Retinal pigment epithelial cell (primary cell): ENCODE measurements at regions not wholly inside any gene's neighbourhood (a gene's known extent, or its start where the extent isn't known, plus 50 kb on each side); places are given as distances from the start of the nearest gene placed in this dataset.

Experiments
- DNase-seq: peaks from one replicate; pipeline ENCODE4 v3.0.0-alpha.2; 2010; ENCODE audit warnings: low read depth
- H3K4me3 ChIP-seq: 2 replicates; pipeline ENCODE4 v1.5.1; 2011; ENCODE audit warnings: mild to moderate bottlenecking, low read length, control low read depth, moderate library complexity
- CTCF ChIP-seq: conservative IDR thresholded peaks from 2 replicates; pipeline ENCODE4 v1.5.1; 2011; ENCODE audit warnings: low read depth, low read length, control low read depth, inconsistent platforms

- DNase-seq, result no peak
- no peak for TF ChIP-seq CTCF
- H3K4me3 ChIP-seq, result no peak overlapping the region
Measured at GRCh38 chr3:25097023-25097422, 331.0 kb upstream of the RARB start.

GRCh38 chr3:25099666-25100065, 328.4 kb upstream of the RARB start:
- no peak for DNase-seq
- no peak overlapping the region for H3K4me3 ChIP-seq
- no peak for TF ChIP-seq CTCF

GRCh38 chr3:25103391-25103790, 324.7 kb upstream of the RARB start:
- no peak for TF ChIP-seq CTCF
- DNase-seq, result no peak

GRCh38 chr3:25107918-25108617, 320.0 kb upstream of the RARB start:
- DNase-seq, result no peak
- H3K4me3 ChIP-seq, result no peak overlapping the region
- TF ChIP-seq CTCF, result no peak

More at GRCh38 chr3:25103391-25103790, 324.7 kb upstream of the RARB start:
- H3K4me3 ChIP-seq, result no peak overlapping the region

GRCh38 chr3:25110642-25111041, 317.4 kb upstream of the RARB start:
- no peak for TF ChIP-seq CTCF
- DNase-seq, result no peak
- H3K4me3 ChIP-seq, result no peak overlapping the region

- TF ChIP-seq CTCF, result no peak
- no peak for DNase-seq
- no peak overlapping the region for H3K4me3 ChIP-seq
Measured at GRCh38 chr3:25113891-25114290, 314.2 kb upstream of the RARB start.

GRCh38 chr3:25114532-25114931, 313.5 kb upstream of the RARB start:
- no peak overlapping the region for H3K4me3 ChIP-seq
- no peak for DNase-seq
- no peak for TF ChIP-seq CTCF
